Esophagus mucosa (tissue), 1 donor: ENCODE measurements at regions not wholly inside any gene's neighbourhood (a gene's known extent, or its start where the extent isn't known, plus 50 kb on each side); places are given as distances from the start of the nearest gene placed in this dataset.
A peak's percentile ranks its signal among the peaks of the same experiment; 100 is the strongest.
"Not testable (repeated sequence)": the region's sequence is repeated elsewhere in the genome, so short reads cannot be mapped to it uniquely, and the experiment has no call there.

Experiments used
- ATAC-seq: fragments of 200-7000 bp; cut with Tn5 transposase; one replicate; pipeline ENCODE4 v1.9.1; 2020
- donor health status: DM: yes; HTN: yes; CAD: no.

- no peak for ATAC-seq
These were observed 167.4 kb upstream of the RAB6C start for GRCh38 chr2:129812071-129812470.

GRCh38 chr2:129812654-129813053 is 166.8 kb upstream of the RAB6C start:
- ATAC-seq = no peak

- ATAC-seq = peak; percentile 57
These were observed 166.1 kb upstream of the RAB6C start for GRCh38 chr2:129813404-129813803.

- ATAC-seq = no peak
These were observed 162.5 kb upstream of the RAB6C start for GRCh38 chr2:129816813-129817574.

- no peak for ATAC-seq
These were observed 159.6 kb upstream of the RAB6C start for GRCh38 chr2:129819855-129820254.

- no peak for ATAC-seq
These were observed 158.6 kb upstream of the RAB6C start for GRCh38 chr2:129820908-129821307.

- ATAC-seq = no peak
These were observed 158.0 kb upstream of the RAB6C start for GRCh38 chr2:129821445-129821844.

GRCh38 chr2:129823044-129823443 is 156.4 kb upstream of the RAB6C start:
- ATAC-seq = no peak

GRCh38 chr2:129827311-129828090 is 152.0 kb upstream of the RAB6C start:
- ATAC-seq = no peak

GRCh38 chr2:129828792-129829191 is 150.7 kb upstream of the RAB6C start:
- ATAC-seq = no peak

GRCh38 chr2:129829588-129829987 is 149.9 kb upstream of the RAB6C start:
- no peak for ATAC-seq

GRCh38 chr2:129831018-129831417 is 148.4 kb upstream of the RAB6C start:
- ATAC-seq = no peak

- ATAC-seq = not testable (repeated sequence)
These were observed 146.0 kb upstream of the RAB6C start for GRCh38 chr2:129833465-129833864.

GRCh38 chr2:129847043-129847442 is 132.4 kb upstream of the RAB6C start:
- peak; percentile 42 for ATAC-seq

- ATAC-seq = peak; percentile 79
These were observed 129.8 kb upstream of the RAB6C start for GRCh38 chr2:129849559-129850160.

- ATAC-seq = peak; percentile 93
These were observed 122.3 kb upstream of the RAB6C start for GRCh38 chr2:129857200-129857599.

GRCh38 chr2:129859175-129859574 is 120.3 kb upstream of the RAB6C start:
- ATAC-seq = no peak

- ATAC-seq = no peak
These were observed 119.4 kb upstream of the RAB6C start for GRCh38 chr2:129860088-129860487.

- no peak for ATAC-seq
These were observed 117.7 kb upstream of the RAB6C start for GRCh38 chr2:129861666-129862288.

- ATAC-seq = no peak
These were observed 116.8 kb upstream of the RAB6C start for GRCh38 chr2:129862668-129863067.

GRCh38 chr2:129863350-129863749 is 116.1 kb upstream of the RAB6C start:
- no peak for ATAC-seq

- no peak for ATAC-seq
These were observed 114.7 kb upstream of the RAB6C start for GRCh38 chr2:129864719-129865118.

- ATAC-seq = no peak
These were observed 113.5 kb upstream of the RAB6C start for GRCh38 chr2:129865976-129866375.
